Stimulated activated CD4-positive, alpha-beta T cell treated with anti-CD3 and anti-CD28 coated beads, Interleukin-12 subunit alpha, Interleukin-12 subunit beta, amount 100 ng/mL, for 24 hours (primary cell): ENCODE measurements at regions not wholly inside any gene's neighbourhood (a gene's known extent, or its start where the extent isn't known, plus 50 kb on each side); places are given as distances from the start of the nearest gene placed in this dataset.

ENCODE experiments used
- DNase-seq, 2 experiments: peaks; one replicate each; pipeline ENCODE4 v3.0.0-alpha.2; 2020; ENCODE audit warnings: low read depth in 2 of 2

DNA sequence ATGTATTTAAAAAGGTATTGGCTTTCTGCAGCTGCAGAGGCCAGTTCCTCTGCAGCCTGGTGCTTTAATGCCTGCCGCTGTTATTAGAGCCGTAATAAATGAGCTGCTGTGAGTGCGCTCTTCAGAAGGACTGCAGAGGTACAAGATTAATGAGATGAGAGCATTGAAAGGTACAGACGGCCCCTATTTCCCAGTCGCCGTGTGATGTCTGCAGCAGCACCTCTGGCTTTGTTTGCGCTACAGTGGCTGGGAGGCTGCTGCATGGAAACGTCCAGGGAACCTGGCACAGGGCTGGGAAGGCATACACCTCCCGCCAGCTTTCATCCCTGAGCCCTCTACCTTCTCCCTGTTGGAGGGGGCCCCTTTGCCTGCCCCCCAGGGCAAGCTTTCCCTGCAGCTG, 383.8 kb upstream of the ZMIZ1 start:
- DNase-seq = no peak

DNA sequence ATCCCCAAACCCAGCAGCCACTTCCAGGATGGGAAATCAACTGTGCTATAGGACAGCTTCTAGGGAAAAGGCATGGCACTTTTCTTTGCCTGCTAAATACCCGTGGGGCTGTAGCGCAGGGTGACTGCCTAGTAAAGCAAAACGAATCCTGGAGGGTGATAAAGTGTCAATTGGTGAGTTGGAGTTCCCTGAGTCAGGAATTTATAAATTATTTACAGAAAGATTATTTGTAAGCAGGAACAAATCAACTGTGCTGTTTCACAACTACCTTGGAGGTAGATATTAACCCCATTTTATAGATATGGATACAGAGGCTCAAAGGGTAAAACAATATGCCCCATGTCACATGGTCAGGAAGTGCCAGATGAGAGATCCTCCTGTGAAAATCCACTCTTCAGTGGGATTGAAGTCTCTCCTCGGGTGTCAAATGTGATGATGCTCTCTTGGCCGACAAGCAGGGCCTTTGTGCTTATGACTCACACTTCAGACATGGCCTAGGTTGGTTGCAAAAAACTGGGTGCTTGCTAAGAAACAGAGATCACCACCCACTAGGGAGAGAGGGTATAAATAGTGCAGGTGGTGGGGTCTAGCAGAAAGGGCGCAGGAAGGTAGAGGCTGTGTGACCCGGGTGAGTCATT, 383.2 kb upstream of the ZMIZ1 start:
- no peak for DNase-seq

DNA sequence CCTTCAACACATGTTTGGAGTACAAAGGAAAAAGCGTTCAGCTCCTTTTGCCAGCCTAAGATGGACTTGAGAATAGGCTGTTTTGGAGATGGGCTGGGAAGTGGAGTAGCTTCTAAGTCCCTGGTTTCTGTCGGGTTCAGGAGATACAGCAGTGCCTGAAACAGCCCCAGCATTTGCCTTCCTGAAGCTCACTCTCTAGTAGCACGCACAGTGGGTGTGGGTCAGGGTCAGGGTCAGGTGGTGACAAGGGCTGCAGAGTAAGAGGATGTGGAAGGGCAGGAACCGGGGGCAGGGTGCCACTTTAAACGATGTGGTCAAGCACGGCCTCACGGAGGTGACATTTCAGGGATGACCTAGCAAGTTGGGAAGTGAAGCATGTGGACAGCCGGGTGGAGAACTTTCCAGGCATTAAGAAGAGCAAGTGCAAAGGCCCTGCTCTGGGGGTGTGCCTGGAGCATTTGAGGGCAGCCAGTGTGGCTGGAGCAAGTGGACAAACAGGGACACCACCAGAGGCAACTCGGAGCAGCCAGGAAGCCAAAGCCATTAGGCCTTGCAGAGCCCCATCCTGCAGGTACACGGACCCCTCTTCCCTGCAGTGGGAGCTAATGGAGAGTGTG, 382.2 kb upstream of the ZMIZ1 start:
- DNase-seq = no peak

DNA sequence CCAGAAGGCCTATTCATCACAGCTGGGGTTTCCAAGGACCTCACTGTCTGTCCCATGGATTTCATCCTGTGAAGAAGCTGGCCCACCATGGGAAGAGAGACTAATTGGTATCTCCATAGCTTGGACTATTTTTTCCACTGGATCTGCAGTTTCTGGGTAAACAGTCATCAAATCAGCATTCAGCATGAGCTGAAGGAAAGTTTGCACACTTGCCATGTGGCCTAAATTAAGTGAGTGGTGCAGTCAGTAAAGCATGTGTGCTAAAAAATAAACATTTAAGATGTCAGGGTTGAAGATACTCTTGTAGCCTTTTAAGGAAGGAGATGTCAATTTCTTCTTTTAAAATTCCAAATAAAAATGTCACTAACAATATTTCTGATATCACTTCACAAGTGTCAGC, 381.1 kb upstream of the ZMIZ1 start:
- DNase-seq = no peak

DNA sequence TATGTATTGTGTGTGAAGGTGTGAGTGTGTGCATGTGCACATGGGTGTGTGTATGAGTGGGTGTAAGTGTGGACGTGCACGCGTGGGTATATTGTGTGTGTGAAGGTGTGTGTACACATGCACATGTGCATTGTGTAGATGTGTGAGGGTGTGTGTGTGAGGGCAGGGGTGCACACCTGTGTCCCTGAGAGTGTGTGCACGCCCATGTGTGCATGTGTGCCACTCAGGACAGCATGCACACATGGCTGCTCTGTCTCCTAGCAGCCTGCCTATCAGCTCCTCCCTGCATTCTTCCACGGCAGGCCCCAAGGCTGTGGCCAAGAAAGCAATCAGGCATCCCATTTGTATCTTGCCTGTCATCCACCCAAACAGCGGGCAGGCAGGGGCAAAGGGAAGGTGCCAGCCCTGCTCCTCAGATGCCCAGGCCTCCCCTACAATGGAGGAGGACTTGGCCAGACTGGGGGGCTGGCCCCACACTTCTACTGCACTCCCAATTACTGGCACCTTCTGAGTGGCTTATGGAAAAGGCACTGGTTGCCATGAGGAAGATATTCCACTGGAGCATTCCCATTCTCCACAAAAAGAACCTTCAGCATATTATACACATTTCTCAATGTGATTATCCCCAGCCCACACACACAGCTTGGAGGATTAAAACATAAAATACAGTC, 380.4 kb upstream of the ZMIZ1 start:
- no peak for DNase-seq

DNA sequence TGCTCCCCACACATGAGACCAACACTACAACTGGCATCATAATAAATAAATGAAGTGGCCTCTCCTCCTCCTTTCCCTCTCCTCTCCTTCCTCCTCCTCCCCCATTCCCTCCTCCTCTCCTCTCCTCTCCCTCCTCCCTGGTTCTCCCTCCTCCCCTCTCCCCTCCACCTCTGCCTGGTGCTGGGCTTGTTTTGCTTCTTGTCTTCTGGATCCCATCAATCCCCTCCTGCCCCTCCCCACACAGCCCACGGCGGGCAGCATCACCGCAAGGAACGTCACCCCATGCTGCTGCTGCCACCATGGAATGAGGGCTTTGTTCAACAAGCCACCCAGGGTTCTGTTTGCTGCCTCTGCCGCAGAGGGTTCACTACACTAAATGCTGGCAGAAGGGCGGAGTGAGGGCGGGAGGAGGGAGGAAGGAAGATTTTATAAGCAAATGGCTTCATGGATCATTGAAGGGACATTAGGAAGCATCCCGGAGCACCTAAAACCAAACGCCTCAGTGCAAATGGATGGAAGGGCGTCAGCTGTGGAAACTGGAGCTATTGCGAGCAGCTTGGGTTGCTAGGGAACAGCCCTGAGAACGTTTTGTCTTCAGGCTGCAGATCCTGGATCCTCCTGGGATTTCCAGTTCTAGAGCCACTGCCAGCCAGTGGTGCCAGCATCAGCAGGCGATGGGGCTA, 379.7 kb upstream of the ZMIZ1 start:
- DNase-seq = no peak

GRCh38 chr10:78689584-78689935, 379.2 kb upstream of the ZMIZ1 start:
- DNase-seq = no peak

GRCh38 chr10:78690354-78691111, 378.2 kb upstream of the ZMIZ1 start:
- DNase-seq = no peak

DNA sequence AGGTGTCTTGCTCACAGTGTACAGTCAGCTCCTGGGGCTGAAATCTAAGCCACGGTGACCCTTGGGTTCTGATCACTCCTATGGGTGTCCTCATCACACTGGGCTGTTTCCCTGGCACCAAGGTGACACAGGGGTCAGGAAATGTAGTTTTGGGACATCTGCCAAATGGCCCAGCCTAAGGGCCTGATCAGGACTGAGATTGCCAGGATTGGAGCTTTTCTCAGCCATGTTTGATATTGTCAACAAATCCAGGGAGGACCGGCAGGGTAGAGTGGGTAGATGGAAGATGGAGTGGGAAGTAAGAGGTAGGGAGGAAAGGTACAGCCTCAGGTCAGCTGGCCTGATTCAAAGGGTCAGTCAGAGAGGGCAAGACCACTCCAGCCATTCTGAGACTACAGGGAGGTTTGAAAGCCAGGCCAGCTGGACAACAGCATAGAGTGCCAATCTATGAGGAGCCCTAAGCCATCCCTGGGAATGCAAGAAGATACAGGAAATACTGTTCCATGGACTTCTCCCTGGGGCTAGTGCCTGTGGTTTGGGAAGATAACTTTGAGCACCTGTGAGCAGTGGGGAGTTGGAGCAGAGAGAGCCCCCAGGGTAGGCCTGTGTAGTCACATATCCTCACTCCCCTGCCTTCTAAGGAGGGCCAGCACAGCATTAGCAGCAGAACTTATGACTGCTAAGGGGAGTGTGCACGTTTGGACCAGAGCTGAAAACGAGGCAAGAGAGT, 377.3 kb upstream of the ZMIZ1 start:
- DNase-seq = no peak

GRCh38 chr10:78692071-78692470, 376.7 kb upstream of the ZMIZ1 start:
- DNase-seq = no peak

DNA sequence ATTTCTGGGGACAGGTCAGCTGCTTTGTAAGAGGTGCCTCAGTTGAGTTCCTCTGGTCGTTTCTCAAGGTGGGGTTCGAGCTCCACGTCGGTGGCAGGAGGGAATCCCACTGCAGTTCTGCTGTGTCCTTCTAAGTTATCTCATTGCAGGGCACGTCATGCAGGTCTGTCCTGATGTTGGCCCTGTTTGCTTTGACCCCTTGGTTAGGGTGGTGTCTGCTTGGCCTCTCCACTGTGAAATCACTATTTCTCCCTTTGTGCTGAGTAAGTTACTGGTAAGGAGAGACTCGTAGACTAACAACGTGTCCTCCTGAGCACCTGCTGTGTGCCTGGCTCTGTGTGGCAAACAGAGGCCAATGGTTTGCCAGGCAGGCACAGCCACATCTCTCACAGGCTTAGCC, 372.9 kb upstream of the ZMIZ1 start:
- no peak for DNase-seq

- no peak for DNase-seq
Observed at GRCh38 chr10:78696791-78697395, 371.9 kb upstream of the ZMIZ1 start.

- DNase-seq = no peak
Observed at GRCh38 chr10:78699971-78700370, 368.8 kb upstream of the ZMIZ1 start.

- DNase-seq = no peak
Observed at GRCh38 chr10:78700413-78700812, 368.4 kb upstream of the ZMIZ1 start.

GRCh38 chr10:78700816-78701520, 367.8 kb upstream of the ZMIZ1 start:
- no peak for DNase-seq

- DNase-seq = no peak
Observed at GRCh38 chr10:78702186-78702585, 366.6 kb upstream of the ZMIZ1 start.

DNA sequence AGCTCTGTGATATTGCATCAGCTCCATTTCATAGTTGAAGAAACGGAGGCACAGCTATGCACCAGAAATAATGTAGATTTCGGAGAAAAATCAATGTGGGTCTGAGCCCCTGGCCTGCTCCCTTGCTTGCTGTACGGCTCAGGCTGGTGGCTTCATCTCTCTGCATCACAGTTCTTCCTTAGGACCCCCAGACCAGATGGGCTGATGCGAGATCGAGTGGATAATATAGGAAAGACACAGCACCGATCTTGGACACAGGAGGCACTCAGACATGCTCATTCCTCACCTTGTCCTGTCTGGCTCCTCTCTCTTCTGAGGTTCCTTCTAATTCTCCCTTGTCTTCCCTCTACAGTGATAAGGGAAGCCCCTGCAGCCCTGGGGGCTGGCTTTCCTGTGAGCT, 365.9 kb upstream of the ZMIZ1 start:
- no peak for DNase-seq

- DNase-seq = no peak
Observed at GRCh38 chr10:78703593-78703992, 365.2 kb upstream of the ZMIZ1 start.

DNA sequence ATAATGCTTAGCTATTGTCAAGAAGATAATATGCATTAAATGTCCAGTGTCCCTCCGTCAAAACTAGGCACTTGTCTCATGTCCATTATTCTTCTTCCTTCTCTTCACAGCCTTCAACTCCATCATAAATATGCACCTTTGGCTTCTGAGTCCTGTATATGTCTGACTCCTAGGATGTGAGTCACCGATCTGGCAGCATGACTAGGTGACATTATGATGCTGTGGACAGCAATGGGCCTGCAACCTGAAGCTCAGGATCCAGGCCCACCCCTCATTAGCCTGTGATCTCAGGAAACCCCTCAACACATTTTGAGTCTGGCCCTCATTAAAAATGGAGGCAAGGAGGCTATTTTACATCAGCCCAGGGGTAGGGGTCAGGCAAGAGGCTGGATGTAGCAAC, 362.5 kb upstream of the ZMIZ1 start:
- no peak for DNase-seq

GRCh38 chr10:78706726-78707540, 361.8 kb upstream of the ZMIZ1 start:
- DNase-seq = no peak
